Spleen (tissue), 11 donors: ENCODE measurements at regions not wholly inside any gene's neighbourhood (a gene's known extent, or its start where the extent isn't known, plus 50 kb on each side); places are given as distances from the start of the nearest gene placed in this dataset.

ENCODE experiments used
- DNase-seq: peaks from one replicate; pipeline ENCODE4 v3.0.0-alpha.2; 2020
- H3K27ac ChIP-seq, 8 donors: fragments of 200-600 bp; sonication (generic) in 7 of 8; 1 replicate in 4 of 8; 2 replicates in 4 of 8; pipeline versions ENCODE4 v1.5.0 to v1.8.0; 2016 to 2021; ENCODE audit warnings: inconsistent platforms in 4 of 8, mild to moderate bottlenecking in 4 of 8, moderate library complexity in 1 of 8
- H3K27me3 ChIP-seq, 7 donors: fragments of 200-600 bp; sonication (generic) in 6 of 7; replicated peaks in 1 of 7; 1 replicate in 4 of 7; 2 replicates in 3 of 7; pipeline versions ENCODE4 v1.5.0 to v1.8.0; 2016 to 2021; ENCODE audit warnings: inconsistent platforms in 3 of 7, mild to moderate bottlenecking in 1 of 7
- H3K36me3 ChIP-seq, 6 donors: fragments of 200-600 bp; sonication (generic) in 5 of 6; 1 replicate in 4 of 6; 2 replicates in 2 of 6; pipeline versions ENCODE4 v1.5.0 to v1.8.0; 2016 to 2021; ENCODE audit warnings: inconsistent platforms in 2 of 6
- H3K4me1 ChIP-seq, 6 donors: fragments of 200-600 bp; sonication (generic) in 5 of 6; 1 replicate in 3 of 6; 2 replicates in 3 of 6; pipeline versions ENCODE4 v1.5.0 to v1.8.0; 2016 to 2021; ENCODE audit warnings: inconsistent platforms in 3 of 6
- H3K4me3 ChIP-seq, 8 donors: fragments of 200-600 bp; sonication (generic) in 7 of 8; 1 replicate in 4 of 8; 2 replicates in 4 of 8; pipeline versions ENCODE4 v1.5.0 to v1.8.0; 2016 to 2021; ENCODE audit warnings: inconsistent platforms in 4 of 8, mild to moderate bottlenecking in 4 of 8, moderate library complexity in 2 of 8
- H3K9me3 ChIP-seq, 8 donors: fragments of 200-600 bp; sonication (generic) in 7 of 8; 1 replicate in 4 of 8; 2 replicates in 4 of 8; pipeline versions ENCODE4 v1.5.0 to v1.8.0; 2016 to 2021; ENCODE audit warnings: inconsistent platforms in 4 of 8
- CTCF ChIP-seq, 11 experiments: fragments of 200-600 bp in 7 of 11; fragments of 450-650 bp in 4 of 11; sonication (generic) in 4 of 11; IDR thresholded peaks in 8 of 11; conservative IDR thresholded peaks in 3 of 11; 1 replicate in 7 of 11; 2 replicates in 4 of 11; pipeline versions ENCODE4 v1.4.0 to v1.8.0; 2016 to 2021; ENCODE audit warnings: antibody characterized with exemption in 11 of 11, inconsistent platforms in 4 of 11, mild to moderate bottlenecking in 1 of 11
- POLR2A ChIP-seq, 3 donors: fragments of 450-650 bp; IDR thresholded peaks; one replicate each; pipeline ENCODE4 v1.5.1; 2017; ENCODE audit warnings: antibody characterized with exemption in 3 of 3, mild to moderate bottlenecking in 1 of 3
- POLR2AphosphoS5 ChIP-seq, 3 donors: sonication (generic); formaldehyde crosslinking; IDR thresholded peaks; one replicate each; pipeline ENCODE4 v1.5.1; 2017; ENCODE audit warnings: antibody characterized with exemption in 3 of 3
- WGBS, 5 donors: extraction: QIAGEN DNeasy Blood & Tissue Kit in 3 of 5; methylation state at CpG; one replicate each; pipeline versions ENCODE4 v1.1.5 to v1.1.7; 2013 to 2018; 5-methylcytosine and 5-hydroxymethylcytosine counted together
- intact Hi-C: fragments of 100-400 bp; cut with DNase I; formaldehyde crosslinking; loops from one replicate; pipeline ENCODE4 v1.15.0; 2023; ENCODE audit warnings: low total_unique reads
- donor health status: healthy with polysubstance abuse.
- donor health status: DM: no; HTN: no; CAD: no; lungs with moderate emphysema.
- donor health status: DM: no; HTN: no; CAD: no.
- donor health status: Bipolar disorder and iron deficiency.
- donor health status: healthy.
- donor health status: DM: no; HTN: no; CAD: no.
- donor health status: DM: yes; HTN: yes; CAD: no.

- H3K27me3 ChIP-seq: no peaks in the 10 kb centered on the region
- 67 to 78% (median 72%) methylated on average over 5 of the region's 5 CpGs for WGBS, 5 donors
- DNase-seq: no peak
- H3K9me3 ChIP-seq: peaks cover 0 to 34% (median 20%) of the 10 kb centered on the region in 8 donors
- TF ChIP-seq POLR2AphosphoS5 (IDR thresholded peaks at IDR 0.05) (no peak), CTCF (IDR thresholded peaks at IDR 0.05 in 8 of 11, conservative IDR thresholded peaks at IDR 0.05 in 3 of 11) (no peak), POLR2A (IDR thresholded peaks at IDR 0.05) (no peak)
- H3K27ac ChIP-seq: no peak overlapping the region
- no peaks in the 10 kb centered on the region for H3K4me1 ChIP-seq
- no peaks in the 10 kb centered on the region for H3K36me3 ChIP-seq
- no peak overlapping the region for H3K4me3 ChIP-seq
- intact Hi-C loops: no loop called here
These were observed 620.4 kb downstream of the SLC16A7 start for GRCh38 chr12:60216226-60216625.

- no peaks in the 10 kb centered on the region for H3K4me1 ChIP-seq
- no peak overlapping the region for H3K4me3 ChIP-seq
- H3K27ac ChIP-seq: no peak overlapping the region
- TF ChIP-seq POLR2A (IDR thresholded peaks at IDR 0.05) (no peak), CTCF (IDR thresholded peaks at IDR 0.05 in 8 of 11, conservative IDR thresholded peaks at IDR 0.05 in 3 of 11) (no peak), POLR2AphosphoS5 (IDR thresholded peaks at IDR 0.05) (no peak)
- DNase-seq: no peak
- H3K27me3 ChIP-seq: no peaks in the 10 kb centered on the region
- no peaks in the 10 kb centered on the region for H3K36me3 ChIP-seq
- peaks cover 0 to 20% (median 2%) of the 10 kb centered on the region in 8 donors for H3K9me3 ChIP-seq
- intact Hi-C loops: no loop called here
- 54 to 84% (median 68%) methylated on average over 4 of the region's 4 CpGs for WGBS, 5 donors
These were observed 627.4 kb downstream of the SLC16A7 start for GRCh38 chr12:60223242-60223641.

GRCh38 chr12:60225216-60226000 lies 629.6 kb downstream of the SLC16A7 start:
- WGBS, 5 donors: 81 to 91% (median 83%) methylated on average over 11 of the region's 11 CpGs
- H3K4me3 ChIP-seq: no peak overlapping the region
- no peaks in the 10 kb centered on the region for H3K4me1 ChIP-seq
- DNase-seq: no peak
- intact Hi-C loops: no loop called here
- H3K27me3 ChIP-seq: no peaks in the 10 kb centered on the region
- H3K27ac ChIP-seq: no peak overlapping the region
- TF ChIP-seq CTCF (IDR thresholded peaks at IDR 0.05 in 8 of 11, conservative IDR thresholded peaks at IDR 0.05 in 3 of 11): no peak
- no peak for TF ChIP-seq POLR2AphosphoS5 (IDR thresholded peaks at IDR 0.05)
- TF ChIP-seq POLR2A (IDR thresholded peaks at IDR 0.05): no peak
- H3K36me3 ChIP-seq: no peaks in the 10 kb centered on the region
- peaks cover 0 to 20% (median 2%) of the 10 kb centered on the region in 8 donors for H3K9me3 ChIP-seq

- Histone ChIP-seq H3K27me3 (no peaks in the 10 kb centered on the region), H3K36me3 (no peaks in the 10 kb centered on the region), H3K4me3 (no peak overlapping the region), H3K4me1 (no peaks in the 10 kb centered on the region), H3K9me3 (peaks cover 0 to 20% (median 2%) of the 10 kb centered on the region in 8 donors), H3K27ac (no peak overlapping the region)
- 74 to 89% (median 87%) methylated on average over 2 of the region's 2 CpGs for WGBS, 5 donors
- no peak for TF ChIP-seq CTCF (IDR thresholded peaks at IDR 0.05 in 8 of 11, conservative IDR thresholded peaks at IDR 0.05 in 3 of 11)
- no peak for TF ChIP-seq POLR2AphosphoS5 (IDR thresholded peaks at IDR 0.05)
- TF ChIP-seq POLR2A (IDR thresholded peaks at IDR 0.05): no peak
- intact Hi-C loops: no loop called here
- DNase-seq: no peak
These were observed 632.1 kb downstream of the SLC16A7 start for GRCh38 chr12:60227916-60228315.
